Upper lobe of left lung (tissue), 6 donors: ENCODE measurements at regions not wholly inside any gene's neighbourhood (a gene's known extent, or its start where the extent isn't known, plus 50 kb on each side); places are given as distances from the start of the nearest gene placed in this dataset.

Experiments used
- ATAC-seq, 2 donors: fragments of 200-7000 bp; cut with Tn5 transposase; one replicate each; pipeline ENCODE4 v1.9.1; 2022; ENCODE audit warnings: mild to moderate bottlenecking in 2 of 2, moderate library complexity in 2 of 2; ENCODE audit not compliant: low FRiP score in 2 of 2
- DNase-seq, 2 donors: peaks; one replicate each; pipeline ENCODE4 v3.0.0-alpha.2; 2019 to 2020
- H3K27ac ChIP-seq, 4 donors: fragments of 200-600 bp; sonication (generic); one replicate each; pipeline ENCODE4 v1.5.1; 2016 to 2019
- H3K27me3 ChIP-seq, 4 donors: fragments of 200-600 bp; sonication (generic); one replicate each; pipeline ENCODE4 v1.5.1; 2017 to 2019
- H3K36me3 ChIP-seq, 4 donors: fragments of 200-600 bp; sonication (generic); one replicate each; pipeline ENCODE4 v1.5.1; 2016 to 2019
- H3K4me1 ChIP-seq, 4 donors: fragments of 200-600 bp; sonication (generic); one replicate each; pipeline ENCODE4 v1.5.1; 2018 to 2019
- H3K4me3 ChIP-seq, 4 donors: fragments of 200-600 bp; sonication (generic); one replicate each; pipeline ENCODE4 v1.5.1; 2017 to 2019; ENCODE audit warnings: mild to moderate bottlenecking in 2 of 4, moderate library complexity in 1 of 4
- H3K9me3 ChIP-seq, 4 donors: fragments of 200-600 bp; sonication (generic); one replicate each; pipeline ENCODE4 v1.5.1; 2018 to 2019
- EP300 ChIP-seq, 4 donors: sonication (generic); formaldehyde crosslinking; IDR thresholded peaks; one replicate each; pipeline ENCODE4 v1.5.1; 2017; ENCODE audit warnings: antibody characterized with exemption in 4 of 4, control low read depth in 2 of 4
- POLR2A ChIP-seq, 4 donors: fragments of 450-650 bp; IDR thresholded peaks; one replicate each; pipeline ENCODE4 v1.5.1; 2016 to 2017; ENCODE audit warnings: antibody characterized with exemption in 4 of 4, mild to moderate bottlenecking in 2 of 4
- POLR2AphosphoS5 ChIP-seq, 2 donors: sonication (generic); formaldehyde crosslinking; IDR thresholded peaks; one replicate each; pipeline ENCODE4 v1.5.1; 2017; ENCODE audit warnings: antibody characterized with exemption in 2 of 2
- WGBS, 2 donors: methylation state at CpG; one replicate each; pipeline ENCODE4 v1.1.5; 2017 to 2018; 5-methylcytosine and 5-hydroxymethylcytosine counted together
- TF ChIP-seq, protein P1 (sequence below), 6 experiments: fragments of 450-650 bp in 4 of 6; fragments of 200-600 bp in 2 of 6; sonication (generic) in 2 of 6; IDR thresholded peaks; one replicate each; pipeline ENCODE4 v1.5.1; 2016 to 2019; ENCODE audit warnings: antibody characterized with exemption in 6 of 6
- donor health status: DM: no; HTN: no; CAD: no; lungs with moderate emphysema.
- donor health status: DM: no; HTN: yes; CAD: no; lungs with severe emphysema.

GRCh38 chr1:119220991-119221390 is 80.5 kb upstream of the WARS2 start:
- peak in 1 of 2 donors; percentile 38 for ATAC-seq
- H3K27me3 ChIP-seq: no peaks in the 10 kb centered on the region
- TF ChIP-seq POLR2AphosphoS5 (IDR thresholded peaks at IDR 0.05) (no peak), POLR2A (IDR thresholded peaks at IDR 0.05) (no peak), EP300 (IDR thresholded peaks at IDR 0.05) (no peak)
- TF ChIP-seq, protein P1, sequence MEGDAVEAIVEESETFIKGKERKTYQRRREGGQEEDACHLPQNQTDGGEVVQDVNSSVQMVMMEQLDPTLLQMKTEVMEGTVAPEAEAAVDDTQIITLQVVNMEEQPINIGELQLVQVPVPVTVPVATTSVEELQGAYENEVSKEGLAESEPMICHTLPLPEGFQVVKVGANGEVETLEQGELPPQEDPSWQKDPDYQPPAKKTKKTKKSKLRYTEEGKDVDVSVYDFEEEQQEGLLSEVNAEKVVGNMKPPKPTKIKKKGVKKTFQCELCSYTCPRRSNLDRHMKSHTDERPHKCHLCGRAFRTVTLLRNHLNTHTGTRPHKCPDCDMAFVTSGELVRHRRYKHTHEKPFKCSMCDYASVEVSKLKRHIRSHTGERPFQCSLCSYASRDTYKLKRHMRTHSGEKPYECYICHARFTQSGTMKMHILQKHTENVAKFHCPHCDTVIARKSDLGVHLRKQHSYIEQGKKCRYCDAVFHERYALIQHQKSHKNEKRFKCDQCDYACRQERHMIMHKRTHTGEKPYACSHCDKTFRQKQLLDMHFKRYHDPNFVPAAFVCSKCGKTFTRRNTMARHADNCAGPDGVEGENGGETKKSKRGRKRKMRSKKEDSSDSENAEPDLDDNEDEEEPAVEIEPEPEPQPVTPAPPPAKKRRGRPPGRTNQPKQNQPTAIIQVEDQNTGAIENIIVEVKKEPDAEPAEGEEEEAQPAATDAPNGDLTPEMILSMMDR (IDR thresholded peaks at IDR 0.05): no peak
- no peak for DNase-seq
- no peaks in the 10 kb centered on the region for H3K4me1 ChIP-seq
- no peak overlapping the region for H3K4me3 ChIP-seq
- H3K36me3 ChIP-seq: no peaks in the 10 kb centered on the region
- H3K9me3 ChIP-seq: no peaks in the 10 kb centered on the region
- no peak overlapping the region for H3K27ac ChIP-seq

DNA sequence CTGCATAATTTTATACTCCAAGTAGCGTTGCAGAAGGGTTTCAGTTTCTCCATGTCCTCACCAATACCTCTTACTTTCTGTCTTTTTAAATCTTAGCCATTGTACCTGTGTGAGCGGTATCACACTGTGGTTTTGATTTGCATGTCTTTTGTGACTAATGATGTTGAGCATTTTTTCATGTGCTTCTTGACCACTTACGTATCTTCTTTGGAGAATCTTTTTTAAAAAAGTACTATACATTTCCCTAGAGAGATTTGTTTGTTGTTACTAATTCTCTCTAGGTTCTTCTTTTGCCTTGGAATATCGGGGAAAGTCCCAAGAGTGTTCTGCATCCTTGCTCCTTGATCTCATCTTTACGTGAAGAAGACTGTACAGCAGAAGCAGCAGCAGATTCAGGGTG is 81.8 kb upstream of the WARS2 start:
- ATAC-seq (no peak), DNase-seq (no peak)
- Histone ChIP-seq H3K4me3 (no peak overlapping the region), H3K4me1 (no peaks in the 10 kb centered on the region), H3K27me3 (no peaks in the 10 kb centered on the region), H3K27ac (no peak overlapping the region), H3K36me3 (no peaks in the 10 kb centered on the region), H3K9me3 (no peaks in the 10 kb centered on the region)
- no peak for TF ChIP-seq POLR2AphosphoS5 (IDR thresholded peaks at IDR 0.05)
- TF ChIP-seq, protein P1 (IDR thresholded peaks at IDR 0.05): no peak
- TF ChIP-seq EP300 (IDR thresholded peaks at IDR 0.05): no peak
- whole genome bisulfite sequencing, 2 donors: 92 to 93% methylated on average over 5 of the region's 5 CpGs

- Histone ChIP-seq H3K27ac (no peak overlapping the region), H3K27me3 (no peaks in the 10 kb centered on the region), H3K9me3 (no peaks in the 10 kb centered on the region), H3K4me3 (no peak overlapping the region), H3K36me3 (no peaks in the 10 kb centered on the region), H3K4me1 (no peaks in the 10 kb centered on the region)
- TF ChIP-seq EP300 (IDR thresholded peaks at IDR 0.05) (no peak), POLR2A (IDR thresholded peaks at IDR 0.05) (no peak), POLR2AphosphoS5 (IDR thresholded peaks at IDR 0.05) (no peak)
- TF ChIP-seq, protein P1 (IDR thresholded peaks at IDR 0.05): no peak
- ATAC-seq: no peak
- DNase-seq: no peak
These were observed 84.8 kb upstream of the WARS2 start for GRCh38 chr1:119225265-119225664.

DNA sequence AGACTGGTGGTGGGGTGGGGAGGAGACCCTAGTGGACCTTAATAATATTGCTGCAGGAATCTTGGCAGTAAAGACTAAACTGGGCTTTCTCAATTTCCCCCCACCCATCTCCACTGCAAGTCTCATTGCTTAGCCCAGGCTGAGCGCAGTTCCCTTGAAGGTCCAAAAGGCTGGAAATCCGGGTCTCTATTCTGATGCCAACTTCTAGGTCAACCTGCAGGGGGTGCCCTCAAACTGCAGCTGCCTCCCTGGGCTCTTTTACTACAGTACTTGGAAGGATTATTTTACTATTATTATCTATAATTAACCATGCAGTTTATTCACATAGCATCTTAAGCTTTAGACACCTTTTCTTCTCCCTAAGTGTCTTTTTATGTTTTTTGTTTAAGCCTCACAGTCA is 85.4 kb upstream of the WARS2 start:
- no peak overlapping the region for H3K27ac ChIP-seq
- TF ChIP-seq POLR2A (IDR thresholded peaks at IDR 0.05) (no peak), POLR2AphosphoS5 (IDR thresholded peaks at IDR 0.05) (no peak), EP300 (IDR thresholded peaks at IDR 0.05) (no peak)
- TF ChIP-seq, protein P1 (IDR thresholded peaks at IDR 0.05): no peak
- ATAC-seq: no peak
- H3K4me3 ChIP-seq: no peak overlapping the region
- no peaks in the 10 kb centered on the region for H3K4me1 ChIP-seq
- H3K9me3 ChIP-seq: no peaks in the 10 kb centered on the region
- H3K36me3 ChIP-seq: no peaks in the 10 kb centered on the region
- DNase-seq: no peak
- 82 to 91% methylated on average over 2 of the region's 2 CpGs for WGBS, 2 donors
- H3K27me3 ChIP-seq: no peaks in the 10 kb centered on the region

GRCh38 chr1:119226321-119226720 is 85.9 kb upstream of the WARS2 start:
- H3K4me1 ChIP-seq: no peaks in the 10 kb centered on the region
- no peaks in the 10 kb centered on the region for H3K9me3 ChIP-seq
- H3K27ac ChIP-seq: no peak overlapping the region
- TF ChIP-seq POLR2A (IDR thresholded peaks at IDR 0.05) (no peak), POLR2AphosphoS5 (IDR thresholded peaks at IDR 0.05) (no peak), EP300 (IDR thresholded peaks at IDR 0.05) (no peak)
- TF ChIP-seq, protein P1 (IDR thresholded peaks at IDR 0.05): no peak
- H3K27me3 ChIP-seq: no peaks in the 10 kb centered on the region
- no peaks in the 10 kb centered on the region for H3K36me3 ChIP-seq
- ATAC-seq (no peak), DNase-seq (no peak)
- H3K4me3 ChIP-seq: no peak overlapping the region
- WGBS, 2 donors: 80 to 92% methylated on average over 1 of the region's 1 CpG
